Testis (tissue), 2 donors: ENCODE measurements at regions not wholly inside any gene's neighbourhood (a gene's known extent, or its start where the extent isn't known, plus 50 kb on each side); places are given as distances from the start of the nearest gene placed in this dataset.

Experiments
- CTCF ChIP-seq, 3 experiments: fragments of 450-650 bp in 2 of 3; fragments of 200-600 bp in 1 of 3; sonication (generic) in 1 of 3; IDR thresholded peaks; one replicate each; pipeline ENCODE4 v1.5.1; 2016 to 2019; ENCODE audit warnings: antibody characterized with exemption in 3 of 3, mild to moderate bottlenecking in 2 of 3, moderate library complexity in 1 of 3
- POLR2A ChIP-seq: fragments of 450-650 bp; IDR thresholded peaks from one replicate; pipeline ENCODE4 v1.6.1; 2017; ENCODE audit warnings: antibody characterized with exemption, mild to moderate bottlenecking, moderate library complexity

GRCh38 chr3:22893101-22893500, 310.0 kb upstream of the UBE2E2 start:
- TF ChIP-seq CTCF (IDR thresholded peaks at IDR 0.05) (no peak), POLR2A (no peak)
